GM10248 (cell line): ENCODE measurements at regions not wholly inside any gene's neighbourhood (a gene's known extent, or its start where the extent isn't known, plus 50 kb on each side); places are given as distances from the start of the nearest gene placed in this dataset.

Source experiments
- CTCF ChIA-PET: fragments of 300-600 bp; sonication (Branson Sonifier 250); formaldehyde crosslinking; extraction: SDS; loops from one replicate; lab custom pipeline; 2021; ENCODE audit warnings: antibody characterized with exemption; lab: Yijun Ruan, JAX
- POLR2A ChIA-PET: fragments of 350-650 bp; sonication (Branson Sonifier 250); formaldehyde crosslinking; extraction: SDS; loops from one replicate; lab custom pipeline; 2020; ENCODE audit warnings: antibody characterized with exemption; lab: Yijun Ruan, JAX
- DNase-seq: peaks from one replicate; pipeline ENCODE4 v3.0.0; 2012; ENCODE audit errors: extremely low spot score
- TF ChIP-seq, protein P1 (sequence below): IDR thresholded peaks from 2 replicates; pipeline ENCODE4 v1.5.1; 2012; ENCODE audit warnings: mild to moderate bottlenecking, low read depth; ENCODE audit errors: extremely low read depth, missing control alignments, control extremely low read depth

DNA sequence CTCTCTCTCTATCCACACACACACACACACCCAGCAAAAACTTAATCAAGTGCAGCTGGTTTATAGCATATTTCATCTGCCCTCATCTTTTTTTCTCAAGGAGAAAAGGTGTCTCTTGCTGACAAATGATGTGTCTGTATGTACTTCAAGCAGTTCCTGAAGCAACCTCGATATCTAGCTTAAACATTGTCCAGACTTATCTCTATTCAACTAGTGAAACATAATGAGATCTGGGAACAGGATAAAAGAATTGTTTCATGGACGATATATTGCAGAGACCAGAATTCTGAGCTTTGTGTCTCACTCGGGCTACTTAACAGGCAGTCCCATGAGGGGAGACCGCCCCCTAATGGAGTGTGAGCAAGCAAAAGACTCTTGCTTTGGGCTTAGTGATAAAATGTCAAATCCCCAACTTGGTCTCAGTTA lies 929.2 kb upstream of the SOX11 start:
- TF ChIP-seq, protein P1, sequence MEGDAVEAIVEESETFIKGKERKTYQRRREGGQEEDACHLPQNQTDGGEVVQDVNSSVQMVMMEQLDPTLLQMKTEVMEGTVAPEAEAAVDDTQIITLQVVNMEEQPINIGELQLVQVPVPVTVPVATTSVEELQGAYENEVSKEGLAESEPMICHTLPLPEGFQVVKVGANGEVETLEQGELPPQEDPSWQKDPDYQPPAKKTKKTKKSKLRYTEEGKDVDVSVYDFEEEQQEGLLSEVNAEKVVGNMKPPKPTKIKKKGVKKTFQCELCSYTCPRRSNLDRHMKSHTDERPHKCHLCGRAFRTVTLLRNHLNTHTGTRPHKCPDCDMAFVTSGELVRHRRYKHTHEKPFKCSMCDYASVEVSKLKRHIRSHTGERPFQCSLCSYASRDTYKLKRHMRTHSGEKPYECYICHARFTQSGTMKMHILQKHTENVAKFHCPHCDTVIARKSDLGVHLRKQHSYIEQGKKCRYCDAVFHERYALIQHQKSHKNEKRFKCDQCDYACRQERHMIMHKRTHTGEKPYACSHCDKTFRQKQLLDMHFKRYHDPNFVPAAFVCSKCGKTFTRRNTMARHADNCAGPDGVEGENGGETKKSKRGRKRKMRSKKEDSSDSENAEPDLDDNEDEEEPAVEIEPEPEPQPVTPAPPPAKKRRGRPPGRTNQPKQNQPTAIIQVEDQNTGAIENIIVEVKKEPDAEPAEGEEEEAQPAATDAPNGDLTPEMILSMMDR: no peak
- ChIA-PET POLR2A (no interaction called here), CTCF (interaction anchor here (1.3 kb wide), 1 partner anchor 17 kb away, joined by 3 read pairs; no protein-coding TSS in a partner anchor)
- DNase-seq: no peak

DNA sequence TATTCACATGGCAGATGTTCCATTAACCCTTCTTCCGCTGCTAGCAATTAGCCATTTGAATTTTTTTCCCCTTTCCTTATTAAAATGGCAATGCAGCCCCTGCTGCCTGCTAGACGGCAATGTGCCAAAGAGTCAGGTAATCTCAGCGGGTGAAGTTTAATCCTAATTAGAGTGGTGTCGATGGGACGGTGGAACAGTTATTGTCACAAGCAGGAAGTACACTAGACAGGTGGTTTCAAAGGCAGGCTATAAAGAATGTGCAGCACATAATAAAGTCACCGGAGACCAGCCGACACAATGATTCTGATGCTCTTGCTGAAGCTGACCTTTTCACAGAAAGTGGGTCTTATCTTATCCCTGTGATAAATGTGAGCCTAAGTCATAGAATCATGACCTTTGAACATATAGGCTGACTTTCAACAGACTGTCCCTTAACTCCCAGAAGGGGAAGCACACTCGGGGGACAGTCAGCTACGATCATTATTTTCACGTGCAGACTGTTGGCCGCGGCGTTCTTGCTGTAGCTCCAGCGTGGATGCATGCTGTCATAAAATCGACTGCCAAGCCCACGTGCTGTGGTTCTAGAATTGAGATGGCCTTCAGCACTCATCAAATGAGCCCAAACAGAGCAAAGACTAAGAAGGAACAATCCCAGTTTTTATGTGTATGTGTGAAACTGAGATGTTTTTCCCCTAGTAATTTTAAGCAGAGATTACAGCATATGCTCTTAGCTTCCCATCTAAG lies 926.2 kb upstream of the SOX11 start:
- POLR2A ChIA-PET: no interaction called here

DNA sequence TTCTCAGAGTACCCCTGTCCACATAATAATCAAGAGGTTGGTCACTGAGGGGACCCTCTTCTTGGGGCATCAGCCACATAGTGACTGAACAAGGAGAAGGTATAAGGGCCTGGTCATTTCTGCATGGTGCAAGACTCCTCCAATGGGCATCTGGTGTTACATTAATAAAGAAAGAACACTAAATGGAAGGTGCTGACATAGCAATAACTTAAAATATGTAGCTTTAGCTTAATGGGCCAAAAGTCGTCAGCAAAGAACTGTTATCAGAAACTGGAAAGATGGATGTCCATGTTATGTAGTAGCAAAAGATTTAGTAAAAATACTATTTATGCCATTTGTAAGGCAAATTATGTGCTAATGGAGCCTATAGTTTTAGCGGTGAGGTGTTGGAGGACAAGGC lies 916.5 kb upstream of the SOX11 start:
- CTCF ChIA-PET: no interaction called here

More for the DNA sequence above, 926.2 kb upstream of the SOX11 start:
- TF ChIP-seq, protein P1: no peak
- CTCF ChIA-PET: interaction anchor here (1.1 kb wide), 1 partner anchor 9 kb away, joined by 3 read pairs; no protein-coding TSS in a partner anchor
- DNase-seq: no peak

DNA sequence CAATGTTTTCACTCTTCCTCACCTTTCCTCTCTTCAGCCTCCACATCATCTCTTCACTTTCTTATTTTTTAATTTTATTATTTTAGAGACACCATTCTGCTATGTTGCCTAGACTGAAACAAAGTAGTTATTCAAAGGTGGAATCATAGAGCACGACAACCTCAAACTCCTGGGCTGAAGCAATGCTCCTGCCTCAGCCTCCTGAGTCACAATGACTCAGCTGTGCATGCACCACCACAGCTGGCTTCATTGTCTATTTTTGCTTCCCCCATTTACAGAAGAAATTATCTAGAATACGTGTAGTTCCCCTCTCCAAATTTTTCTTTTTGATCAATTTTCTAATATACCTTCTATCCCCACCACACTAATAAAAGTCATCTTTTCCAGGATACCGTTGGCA lies 911.5 kb upstream of the SOX11 start:
- ChIA-PET POLR2A (no interaction called here), CTCF (interaction anchor here (1.5 kb wide), 1 partner anchor 17 kb away, joined by 5 read pairs; no protein-coding TSS in a partner anchor)
- TF ChIP-seq, protein P1: no peak
- DNase-seq: no peak

More for the DNA sequence above, 916.5 kb upstream of the SOX11 start:
- POLR2A ChIA-PET: no interaction called here
- no peak for DNase-seq
- TF ChIP-seq, protein P1: no peak

DNA sequence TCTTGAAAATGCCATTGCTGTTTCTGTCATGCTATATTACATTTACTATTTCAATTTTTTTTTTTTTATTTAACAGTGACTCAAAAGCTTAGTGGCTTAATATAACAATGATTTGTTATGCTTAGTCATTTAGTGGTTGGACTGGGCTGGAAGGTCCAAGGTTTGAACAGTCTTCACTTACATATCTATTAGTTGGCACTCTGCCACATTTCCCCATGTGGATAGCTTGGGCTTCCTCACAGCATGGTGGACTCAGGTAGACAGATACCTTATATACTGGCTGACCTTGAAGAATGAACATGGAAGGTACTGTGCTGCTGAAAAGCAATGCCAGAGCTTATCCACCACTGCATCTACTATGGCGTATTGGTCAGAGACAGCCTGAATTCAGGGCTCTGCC lies 909.5 kb upstream of the SOX11 start:
- ChIA-PET POLR2A (no interaction called here), CTCF (interaction anchor here (1.0 kb wide), 1 partner anchor 21 kb away, joined by 3 read pairs; no protein-coding TSS in a partner anchor)
- DNase-seq: no peak

DNA sequence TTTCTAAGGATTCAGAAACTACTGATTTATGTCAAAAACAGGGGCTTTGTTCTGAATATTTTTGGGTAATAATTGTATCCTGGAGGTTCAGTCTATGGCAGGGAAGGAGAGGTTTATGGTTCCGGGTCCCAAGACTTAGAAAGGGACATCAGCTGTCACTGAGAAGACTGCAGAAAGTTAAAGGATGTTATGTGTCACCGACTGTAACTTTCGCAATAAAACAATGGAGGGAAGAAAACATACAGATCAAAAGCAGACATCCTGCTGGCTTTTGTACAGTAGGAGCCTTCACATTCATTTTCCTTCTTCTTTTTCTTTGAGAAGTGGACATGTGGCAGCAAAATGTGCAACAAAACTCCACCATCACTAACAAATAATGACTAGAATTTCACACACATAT lies 900.7 kb upstream of the SOX11 start:
- ChIA-PET POLR2A (no interaction called here), CTCF (no interaction called here)
- no peak for DNase-seq
- TF ChIP-seq, protein P1: no peak

More for the DNA sequence above, 909.5 kb upstream of the SOX11 start:
- TF ChIP-seq, protein P1: no peak
